ENCODE measurements at regions not wholly inside any gene's neighbourhood (a gene's known extent, or its start where the extent isn't known, plus 50 kb on each side); places are given as distances from the start of the nearest gene placed in this dataset.

DNA sequence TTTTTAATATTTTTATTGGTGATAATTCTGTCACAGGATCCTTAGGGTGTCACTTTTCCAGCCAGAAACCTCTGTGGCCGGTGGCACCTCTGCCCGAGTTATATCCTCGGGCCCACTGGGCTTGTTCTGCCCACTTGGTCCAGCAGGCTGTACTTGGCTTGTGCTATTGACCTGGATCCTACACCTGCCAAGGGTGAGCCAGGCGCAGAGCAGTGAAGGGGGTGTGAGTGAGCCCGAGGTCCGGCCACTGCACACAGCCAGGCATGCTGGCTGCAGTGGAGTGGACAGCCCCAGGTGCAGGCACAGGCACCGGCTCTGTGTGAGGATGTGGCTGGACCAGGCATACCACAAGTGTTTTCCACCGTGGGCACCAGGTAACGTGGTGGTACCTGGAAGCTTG lies 54.7 kb upstream of the NUDT6 start:
- H3K4me2 ChIP-seq (ENCODE audit: control insufficient read depth, insufficient read depth) = no peak overlapping the region
- no peak overlapping the region for H3K27ac ChIP-seq (ENCODE audit: control insufficient read depth, insufficient read depth)
- ATAC-seq = no peak
- FAIRE-seq = no peak
- no peaks in the 10 kb centered on the region for H3K27me3 ChIP-seq (replicated peaks in 1 of 2; ENCODE audit: control insufficient read depth in 2 of 2, insufficient read depth in 2 of 2, low read length in 1 of 2)
- DNase-seq (ENCODE audit: low read depth, low spot score) = no peak
- in situ Hi-C loops (cut with MboI) = no loop called here
- no peak overlapping the region for H3K4me3 ChIP-seq
- H3K9ac ChIP-seq (ENCODE audit: control insufficient read depth, insufficient read depth, low read length) = no peak overlapping the region
- H3K4me1 ChIP-seq (ENCODE audit: control insufficient read depth, insufficient read depth, low read length) = no peaks in the 10 kb centered on the region
- no peaks in the 10 kb centered on the region for H4K20me1 ChIP-seq (ENCODE audit: control insufficient read depth, insufficient read depth)
- no peak overlapping the region for H2AFZ ChIP-seq (ENCODE audit: control insufficient read depth, low read depth, low read length)
- H3K9me3 ChIP-seq (replicated peaks; ENCODE audit: control insufficient read depth, insufficient read depth, low read length) = peaks cover 2% of the 10 kb centered on the region; the same call in 2 of the 3 replicates
- no TSS peak for BruUV-seq (replicated peaks)
- intact Hi-C loops (cut with micrococcal nuclease; ENCODE audit: unreplicated experiment) = no loop called here
- WGBS (ENCODE audit: insufficient coverage, insufficient replicate concordance, low lambda C conversion rate, missing lambda C conversion rate) = 98% methylated on average over 9 of the region's 9 CpGs
- H3K36me3 ChIP-seq (ENCODE audit: control insufficient read depth in 2 of 2, insufficient read depth in 2 of 2, low read length in 1 of 2) = peaks cover 0 to 1% of the 10 kb centered on the region in 2 experiments; a peak in 3 of 4 replicates
- ChIA-PET SMC1A (ENCODE audit: uncharacterized antibody, unreplicated experiment) (no interaction called here), CTCF (no interaction called here), POLR2A (no interaction called here), RAD21 (ENCODE audit: unreplicated experiment) (no interaction called here)
- H3K79me2 ChIP-seq (ENCODE audit: control insufficient read depth, insufficient read depth, low read length) = no peaks in the 10 kb centered on the region
- TF ChIP-seq ZBED1 (IDR thresholded peaks at IDR 0.05; ENCODE audit: borderline replicate concordance) (no peak), WRNIP1 (IDR thresholded peaks at IDR 0.05; ENCODE audit: borderline replicate concordance, low read depth, low read length) (no peak), YBX1 (IDR thresholded peaks at IDR 0.05) (no peak), EED (IDR thresholded peaks at IDR 0.05; ENCODE audit: low read depth) (no peak)
- TF ChIP-seq, protein P1, sequence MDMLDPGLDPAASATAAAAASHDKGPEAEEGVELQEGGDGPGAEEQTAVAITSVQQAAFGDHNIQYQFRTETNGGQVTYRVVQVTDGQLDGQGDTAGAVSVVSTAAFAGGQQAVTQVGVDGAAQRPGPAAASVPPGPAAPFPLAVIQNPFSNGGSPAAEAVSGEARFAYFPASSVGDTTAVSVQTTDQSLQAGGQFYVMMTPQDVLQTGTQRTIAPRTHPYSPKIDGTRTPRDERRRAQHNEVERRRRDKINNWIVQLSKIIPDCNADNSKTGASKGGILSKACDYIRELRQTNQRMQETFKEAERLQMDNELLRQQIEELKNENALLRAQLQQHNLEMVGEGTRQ (IDR thresholded peaks at IDR 0.05; ENCODE audit: borderline replicate concordance, low read depth, low read length) = no peak

DNA sequence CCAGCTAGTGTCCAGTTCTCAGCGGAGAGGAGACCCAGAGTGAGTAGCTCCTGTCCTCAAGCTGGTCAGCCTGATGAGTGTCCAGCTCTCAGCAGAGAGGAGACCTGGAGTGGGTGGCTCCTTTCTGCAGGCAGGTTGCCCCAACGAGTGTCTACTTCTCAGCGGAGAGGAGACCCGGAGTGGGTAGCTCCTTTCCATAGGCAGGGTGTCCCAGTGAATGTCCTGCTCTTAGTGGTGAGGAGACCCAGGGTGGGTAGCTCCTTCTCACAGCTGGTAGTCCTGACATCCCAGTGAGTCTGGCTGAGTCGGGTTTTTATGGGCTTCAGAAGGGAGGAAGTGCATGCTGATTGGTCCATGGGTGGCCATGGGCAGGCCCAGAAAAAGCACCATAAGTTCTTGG lies 55.7 kb upstream of the NUDT6 start:
- CTCF ChIA-PET = interaction anchor here (0.5 kb wide), 1 partner anchor 50 kb away, joined by 3 read pairs; no protein-coding TSS in a partner anchor
- in situ Hi-C loops (cut with MboI) = no loop called here

More for the DNA sequence above, 55.7 kb upstream of the NUDT6 start:
- 97% methylated on average over 5 of the region's 5 CpGs for WGBS (ENCODE audit: insufficient coverage, insufficient replicate concordance, low lambda C conversion rate, missing lambda C conversion rate)
- DNase-seq (ENCODE audit: low read depth, low spot score) (no peak), ATAC-seq (no peak), FAIRE-seq (no peak)
- Histone ChIP-seq H3K4me2 (ENCODE audit: control insufficient read depth, insufficient read depth) (no peak overlapping the region), H3K79me2 (ENCODE audit: control insufficient read depth, insufficient read depth, low read length) (no peaks in the 10 kb centered on the region), H3K4me3 (no peak overlapping the region), H3K4me1 (ENCODE audit: control insufficient read depth, insufficient read depth, low read length) (no peaks in the 10 kb centered on the region), H3K27me3 (replicated peaks in 1 of 2; ENCODE audit: control insufficient read depth in 2 of 2, insufficient read depth in 2 of 2, low read length in 1 of 2) (no peaks in the 10 kb centered on the region), H3K36me3 (ENCODE audit: control insufficient read depth in 2 of 2, insufficient read depth in 2 of 2, low read length in 1 of 2) (peaks cover 0 to 1% of the 10 kb centered on the region in 2 experiments; a peak in 3 of 4 replicates), H2AFZ (ENCODE audit: control insufficient read depth, low read depth, low read length) (no peak overlapping the region), H3K9me3 (replicated peaks; ENCODE audit: control insufficient read depth, insufficient read depth, low read length) (peaks cover 2% of the 10 kb centered on the region; the same call in 2 of the 3 replicates), H3K27ac (ENCODE audit: control insufficient read depth, insufficient read depth) (no peak overlapping the region), H3K9ac (ENCODE audit: control insufficient read depth, insufficient read depth, low read length) (no peak overlapping the region), H4K20me1 (ENCODE audit: control insufficient read depth, insufficient read depth) (no peaks in the 10 kb centered on the region)
- SMC1A ChIA-PET (ENCODE audit: uncharacterized antibody, unreplicated experiment) = no interaction called here
- BruUV-seq (replicated peaks) = no TSS peak
- TF ChIP-seq ZNF274 (IDR thresholded peaks at IDR 0.05; ENCODE audit: insufficient read depth, insufficient read length) (no peak), ESRRA (IDR thresholded peaks at IDR 0.05; ENCODE audit: low read length) (no peak), HDGF (IDR thresholded peaks at IDR 0.05) (no peak)
- TF ChIP-seq, protein P2, sequence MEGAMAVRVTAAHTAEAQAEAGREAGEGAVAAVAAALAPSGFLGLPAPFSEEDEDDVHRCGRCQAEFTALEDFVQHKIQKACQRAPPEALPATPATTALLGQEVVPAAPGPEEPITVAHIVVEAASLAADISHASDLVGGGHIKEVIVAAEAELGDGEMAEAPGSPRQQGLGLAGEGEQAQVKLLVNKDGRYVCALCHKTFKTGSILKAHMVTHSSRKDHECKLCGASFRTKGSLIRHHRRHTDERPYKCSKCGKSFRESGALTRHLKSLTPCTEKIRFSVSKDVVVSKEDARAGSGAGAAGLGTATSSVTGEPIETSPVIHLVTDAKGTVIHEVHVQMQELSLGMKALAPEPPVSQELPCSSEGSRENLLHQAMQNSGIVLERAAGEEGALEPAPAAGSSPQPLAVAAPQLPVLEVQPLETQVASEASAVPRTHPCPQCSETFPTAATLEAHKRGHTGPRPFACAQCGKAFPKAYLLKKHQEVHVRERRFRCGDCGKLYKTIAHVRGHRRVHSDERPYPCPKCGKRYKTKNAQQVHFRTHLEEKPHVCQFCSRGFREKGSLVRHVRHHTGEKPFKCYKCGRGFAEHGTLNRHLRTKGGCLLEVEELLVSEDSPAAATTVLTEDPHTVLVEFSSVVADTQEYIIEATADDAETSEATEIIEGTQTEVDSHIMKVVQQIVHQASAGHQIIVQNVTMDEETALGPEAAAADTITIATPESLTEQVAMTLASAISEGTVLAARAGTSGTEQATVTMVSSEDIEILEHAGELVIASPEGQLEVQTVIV (IDR thresholded peaks at IDR 0.05; ENCODE audit: borderline replicate concordance, partially characterized antibody) = no peak
- POLR2A ChIA-PET = no interaction called here
- intact Hi-C loops (cut with micrococcal nuclease; ENCODE audit: unreplicated experiment) = no loop called here
- RAD21 ChIA-PET (ENCODE audit: unreplicated experiment) = no interaction called here
